ENCODE measurements at regions not wholly inside any gene's neighbourhood (a gene's known extent, or its start where the extent isn't known, plus 50 kb on each side); places are given as distances from the start of the nearest gene placed in this dataset.

GRCh38 chr22:44549701-44550100, 51.7 kb upstream of the RTL6 start:
- DNase-seq, result no peak

- no peak for DNase-seq
These were observed 50.9 kb upstream of the RTL6 start for GRCh38 chr22:44548981-44549380.

All from CD4-positive, alpha-beta T cell treated with Interleukin-6 for 4 hours (primary cell).